HG02981 (cell line): ENCODE measurements at regions not wholly inside any gene's neighbourhood (a gene's known extent, or its start where the extent isn't known, plus 50 kb on each side); places are given as distances from the start of the nearest gene placed in this dataset.

ENCODE experiments used
- ATAC-seq: cut with Tn5 transposase; IDR thresholded peaks from one replicate; pipeline ENCODE4 v1.9.1; 2021; ENCODE audit warnings: mild to moderate bottlenecking, moderate library complexity; ENCODE audit not compliant: unreplicated experiment

GRCh38 chr20:10770753-10771152 is 97.0 kb upstream of the JAG1 start:
- ATAC-seq: no peak

GRCh38 chr20:10771435-10772140 is 97.8 kb upstream of the JAG1 start:
- ATAC-seq: no peak

DNA sequence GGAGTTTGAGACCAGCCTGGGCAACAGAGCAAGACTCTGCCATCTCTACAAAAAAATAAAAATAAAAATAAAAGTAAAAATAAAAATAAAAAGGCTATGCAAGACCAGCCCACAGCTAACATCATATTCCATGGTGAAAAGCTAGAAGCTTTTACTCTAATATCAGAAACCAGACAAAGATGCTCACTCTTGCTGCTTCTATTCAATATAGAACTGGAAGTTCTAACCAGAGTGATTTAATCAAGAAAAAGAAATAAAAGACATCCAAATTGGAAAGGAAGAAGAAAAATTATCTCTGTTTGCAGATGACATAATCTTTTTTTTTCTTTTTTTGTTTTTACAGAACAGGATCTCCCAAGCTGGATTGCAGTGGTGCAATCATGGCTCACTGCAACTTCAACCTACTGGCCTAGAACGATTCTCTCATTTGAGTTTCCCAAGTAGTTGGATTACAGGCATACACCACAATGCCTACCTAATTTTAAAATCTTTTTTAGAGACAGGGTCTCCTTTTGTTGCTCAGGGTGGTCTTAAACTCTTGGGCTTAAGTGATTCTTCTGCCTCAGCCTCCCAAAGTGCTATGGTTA is 100.7 kb upstream of the JAG1 start:
- no peak for ATAC-seq

DNA sequence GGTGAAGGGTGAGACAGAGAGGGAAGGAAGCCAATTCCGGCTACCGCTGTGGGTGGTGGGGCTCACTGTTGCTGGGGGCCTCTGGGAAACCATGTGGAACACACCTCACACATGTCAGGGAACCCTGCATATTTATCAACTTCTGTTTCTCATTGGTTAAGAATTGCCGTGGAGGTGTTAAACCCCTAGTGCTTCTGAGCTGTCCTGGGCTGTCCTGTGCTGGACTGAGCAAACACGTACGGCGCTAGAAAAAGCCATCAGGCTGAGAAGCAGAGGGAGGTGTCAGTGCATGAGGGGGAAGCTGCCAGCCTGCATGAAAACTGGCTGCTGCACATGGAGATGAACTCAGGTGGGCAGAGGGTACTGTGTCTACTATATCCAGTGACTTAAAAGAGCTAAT is 103.9 kb upstream of the JAG1 start:
- no peak for ATAC-seq

GRCh38 chr20:10779911-10780310 is 106.1 kb upstream of the JAG1 start:
- no peak for ATAC-seq

DNA sequence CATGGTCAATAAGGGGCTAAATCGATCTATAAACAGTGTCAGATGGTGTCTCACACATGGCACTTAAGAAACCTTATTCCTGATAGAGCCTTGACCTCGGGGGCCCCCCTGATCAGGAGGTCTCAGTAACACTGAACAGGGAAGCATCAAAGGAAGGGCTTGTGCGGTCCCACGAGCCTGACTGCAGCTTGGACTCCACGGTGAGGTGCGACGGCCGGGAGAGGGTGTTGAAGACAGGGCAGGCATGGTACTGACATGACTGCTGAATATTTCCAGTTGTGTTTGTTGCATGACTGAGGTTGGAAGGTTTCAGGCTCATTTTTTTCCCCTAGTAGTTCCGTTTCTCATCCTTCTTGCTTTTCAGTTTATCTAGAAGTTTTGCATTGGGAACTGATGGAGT is 107.1 kb upstream of the JAG1 start:
- ATAC-seq: no peak

DNA sequence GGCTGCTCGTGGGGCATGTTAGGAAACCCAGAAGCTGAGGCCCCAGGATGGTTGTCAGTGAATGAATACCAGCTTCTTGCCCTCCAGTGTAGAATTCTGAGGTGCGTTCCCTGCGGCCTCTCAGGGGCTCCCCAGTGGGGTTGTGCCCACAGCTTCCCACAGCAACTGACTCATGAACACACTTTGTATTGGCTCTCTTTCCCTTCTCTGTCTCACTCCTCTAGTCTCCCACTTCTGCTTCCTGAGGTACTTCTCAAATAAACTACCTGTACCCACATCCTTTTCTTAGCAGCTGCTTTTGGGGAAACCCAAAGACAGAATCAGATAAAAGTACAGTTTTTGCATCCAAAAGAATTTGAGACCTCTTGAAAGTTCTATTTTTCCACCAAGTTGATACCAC is 107.7 kb upstream of the JAG1 start:
- no peak for ATAC-seq

DNA sequence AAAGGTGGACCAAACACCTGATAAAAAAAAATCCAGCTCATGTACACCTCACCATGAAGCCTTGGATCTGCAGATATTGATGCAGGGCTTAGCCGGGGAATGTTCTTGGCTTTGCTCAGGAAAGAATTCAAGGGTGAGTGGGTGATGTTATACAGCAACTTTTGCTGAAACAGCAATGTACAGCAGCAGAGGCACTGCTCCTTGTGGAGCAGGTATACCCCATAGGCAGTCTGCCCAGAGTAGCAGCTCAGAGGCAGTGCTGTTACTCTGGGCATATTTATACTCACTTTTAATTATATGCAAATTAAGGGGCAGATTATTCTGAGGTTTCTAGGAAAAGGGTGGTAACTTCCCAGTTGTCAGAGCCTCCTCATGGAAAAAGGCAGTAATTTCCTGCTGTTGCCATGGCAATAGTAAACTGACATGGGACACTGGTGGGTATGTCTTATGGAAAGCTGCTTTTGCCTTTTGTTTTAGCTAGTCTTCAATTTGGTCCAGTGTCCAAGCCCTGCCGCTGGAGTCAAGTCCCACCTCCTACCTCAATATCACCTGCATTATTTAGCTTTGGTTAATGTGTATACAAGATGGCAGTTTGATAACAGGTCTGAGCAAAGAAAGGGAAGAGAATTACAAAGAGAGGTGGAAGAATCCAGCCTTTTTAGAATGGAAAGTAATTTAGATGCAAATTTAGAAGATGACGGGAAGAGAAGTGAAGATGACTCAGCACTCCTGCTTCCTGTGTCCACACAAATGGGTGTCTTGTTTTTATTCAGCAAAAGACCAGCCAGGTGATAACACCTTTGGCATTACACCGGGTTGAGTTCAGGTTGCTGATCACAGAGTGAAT is 110.1 kb upstream of the JAG1 start:
- no peak for ATAC-seq

GRCh38 chr20:10784554-10785183 is 110.9 kb upstream of the JAG1 start:
- no peak for ATAC-seq

DNA sequence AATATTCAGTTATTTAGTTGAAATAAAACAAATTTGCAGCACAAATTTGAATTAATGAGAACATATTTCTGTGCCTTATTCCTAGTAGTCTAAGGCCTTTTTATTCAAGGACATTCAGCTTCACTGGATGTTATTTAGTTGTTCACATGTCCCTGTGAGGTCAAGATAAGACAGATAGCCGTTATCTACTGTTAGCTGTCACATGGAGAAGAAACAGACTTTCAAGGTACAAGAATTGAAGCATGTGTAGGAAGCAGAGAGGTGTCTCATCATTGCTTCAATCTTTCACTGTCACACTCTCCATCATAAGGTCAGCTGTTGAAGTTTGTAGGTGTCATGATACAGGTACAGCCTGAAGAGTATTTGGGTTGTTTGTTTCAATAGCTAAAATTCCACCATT is 112.9 kb upstream of the JAG1 start:
- ATAC-seq: no peak

DNA sequence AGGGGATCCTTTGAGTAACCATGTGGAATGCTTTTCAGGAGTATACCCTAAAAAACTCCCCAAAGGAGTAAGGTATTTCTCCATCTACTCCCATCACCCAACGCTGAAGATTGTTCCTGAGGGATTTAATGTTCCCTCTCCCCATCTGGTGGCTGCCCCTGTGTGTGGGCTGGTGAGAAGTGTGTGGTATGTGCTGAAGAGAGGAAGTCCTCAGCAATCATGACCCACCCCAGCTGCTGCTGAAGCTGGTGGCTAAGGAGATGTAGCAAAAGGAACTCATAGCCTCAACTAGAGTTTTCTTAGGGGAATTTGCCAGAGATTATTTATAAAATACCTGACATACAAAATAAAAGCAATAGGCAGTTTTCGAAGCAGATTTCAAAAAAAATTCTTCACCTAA is 114.3 kb upstream of the JAG1 start:
- ATAC-seq: no peak

DNA sequence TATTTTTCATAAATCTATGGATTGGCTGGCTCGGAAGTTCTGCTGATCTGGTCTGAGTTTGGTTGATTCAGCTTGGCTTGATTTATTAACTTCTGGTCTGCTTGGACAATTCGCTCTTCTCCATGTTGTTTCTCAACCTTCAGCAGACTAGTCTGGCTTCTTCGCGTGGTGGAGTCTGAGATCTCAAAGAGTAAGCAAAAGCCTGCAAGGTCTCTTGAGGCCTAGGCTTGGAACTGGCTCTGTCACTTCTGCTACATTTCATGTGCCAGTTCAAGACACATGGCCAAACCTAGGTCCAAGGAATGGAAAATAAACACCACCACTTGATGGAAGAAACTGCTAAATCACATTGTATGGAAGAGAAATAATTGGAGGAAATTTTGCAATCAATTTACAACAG is 115.1 kb upstream of the JAG1 start:
- no peak for ATAC-seq

- no peak for ATAC-seq
Observed at GRCh38 chr20:10789386-10789785, 115.6 kb upstream of the JAG1 start.

DNA sequence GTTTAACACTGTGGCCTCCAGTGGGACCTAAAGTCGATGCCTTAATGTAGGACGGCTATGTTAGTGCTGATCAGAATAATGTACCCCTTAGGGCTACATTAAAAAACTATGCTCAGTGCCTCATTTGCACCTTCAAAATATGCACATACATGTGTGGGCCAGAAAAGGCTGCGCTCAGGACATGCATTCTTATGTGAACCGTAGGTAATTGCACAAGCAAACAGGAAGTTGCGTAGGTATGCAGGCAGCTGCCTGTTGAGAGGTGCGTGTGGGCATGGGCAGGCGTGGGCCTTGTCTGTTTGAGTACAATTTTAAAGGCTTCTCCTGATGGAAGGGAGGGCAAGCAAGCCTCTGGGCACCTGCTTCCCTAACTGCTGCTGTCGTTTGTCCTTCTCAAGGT is 116.2 kb upstream of the JAG1 start:
- no peak for ATAC-seq

GRCh38 chr20:10792291-10792690 is 118.5 kb upstream of the JAG1 start:
- ATAC-seq: no peak

- no peak for ATAC-seq
Observed at GRCh38 chr20:10793766-10794165, 120.0 kb upstream of the JAG1 start.

DNA sequence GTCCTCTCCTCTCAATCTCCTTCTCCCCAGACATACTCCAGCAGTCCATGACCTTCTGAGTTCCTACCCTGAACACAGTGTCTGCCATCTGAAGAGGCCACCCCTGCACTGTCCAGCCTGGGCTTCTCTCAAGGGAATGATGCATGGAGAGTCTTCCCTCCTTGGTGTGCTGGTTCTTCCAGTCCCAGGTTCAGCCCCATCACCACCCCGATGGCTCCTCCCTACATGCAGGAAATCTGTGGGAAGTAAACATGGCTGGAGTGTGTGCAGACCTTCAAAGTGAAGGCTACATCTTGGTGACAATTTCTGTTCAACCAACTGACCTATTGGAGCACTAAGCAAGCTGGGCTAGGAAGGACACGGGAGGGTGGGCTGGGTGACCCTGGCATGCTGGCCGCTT is 121.0 kb upstream of the JAG1 start:
- no peak for ATAC-seq

DNA sequence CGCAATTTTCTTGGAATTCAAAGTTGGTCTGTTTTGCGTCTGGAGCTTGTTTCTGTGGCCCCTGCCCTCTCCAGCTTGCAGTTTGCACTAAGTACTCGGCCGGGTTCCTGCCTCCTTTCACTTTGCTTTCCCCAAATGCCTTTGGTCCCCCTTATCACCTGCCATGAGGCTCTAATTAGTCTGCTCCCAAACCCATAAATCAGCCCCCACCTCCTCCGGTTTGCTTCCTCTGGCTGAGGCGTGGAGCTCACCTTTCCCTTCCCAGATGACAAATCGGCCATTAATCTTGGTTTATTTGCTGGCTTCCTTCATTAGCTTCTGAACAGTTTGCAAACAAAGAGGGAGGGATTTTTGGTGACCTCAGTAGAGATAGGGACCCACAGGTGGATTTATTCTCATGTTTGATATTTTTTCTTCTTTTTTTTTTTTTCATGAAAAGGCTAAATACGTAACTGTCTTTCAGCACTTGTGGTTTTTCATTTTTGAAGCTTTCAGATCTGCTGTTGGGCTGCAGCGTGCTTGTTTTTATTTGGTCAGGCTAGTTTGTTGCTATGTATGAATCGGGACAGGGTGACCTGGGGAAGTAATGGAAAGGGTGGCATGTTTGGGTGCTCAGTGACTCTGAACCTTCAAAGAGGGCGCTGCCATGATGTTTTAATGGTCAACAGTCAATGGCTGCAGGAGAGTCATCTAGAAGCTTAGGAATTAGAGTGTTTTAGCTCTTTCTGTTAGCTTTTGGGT is 121.7 kb upstream of the JAG1 start:
- ATAC-seq: no peak

GRCh38 chr20:10798811-10799210 is 125.0 kb upstream of the JAG1 start:
- no peak for ATAC-seq

DNA sequence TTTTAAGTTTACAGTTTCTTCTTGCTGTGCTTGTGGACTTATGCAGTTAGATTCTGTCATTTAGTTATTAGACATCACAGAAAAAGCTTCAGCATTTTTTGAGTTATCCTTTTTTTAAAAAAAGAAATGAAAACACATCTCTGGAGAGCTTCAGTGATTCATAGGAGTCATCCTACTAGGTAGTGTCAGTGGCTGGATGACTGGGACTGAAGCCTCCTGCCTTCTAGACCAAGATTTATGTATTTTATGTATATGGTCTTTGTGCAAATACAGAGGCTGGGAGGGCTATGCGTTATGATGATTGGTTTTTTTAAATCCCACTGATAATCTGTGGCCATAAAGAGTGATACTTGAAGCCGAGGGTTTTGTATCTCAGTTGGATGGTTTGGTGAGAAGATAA is 125.9 kb upstream of the JAG1 start:
- ATAC-seq: no peak

GRCh38 chr20:10800288-10800687 is 126.5 kb upstream of the JAG1 start:
- ATAC-seq: no peak
